Fibroblast of skin of right biceps (primary cell): ENCODE measurements at regions not wholly inside any gene's neighbourhood (a gene's known extent, or its start where the extent isn't known, plus 50 kb on each side); places are given as distances from the start of the nearest gene placed in this dataset.

ENCODE experiments used
- DNase-seq: peaks from one replicate; pipeline ENCODE4 v3.0.0-alpha.2; 2013

GRCh38 chr11:76276046-76276780 lies 69.9 kb upstream of the WNT11 start:
- DNase-seq, result no peak

- no peak for DNase-seq
Observed at GRCh38 chr11:76275446-76275845, 69.1 kb upstream of the WNT11 start.

- no peak for DNase-seq
Observed at GRCh38 chr11:76271068-76271467, 64.8 kb upstream of the WNT11 start.

- no peak for DNase-seq
Observed at GRCh38 chr11:76270389-76270788, 64.1 kb upstream of the WNT11 start.

GRCh38 chr11:76269661-76270261 lies 63.5 kb upstream of the WNT11 start:
- no peak for DNase-seq

GRCh38 chr11:76269247-76269646 lies 62.9 kb upstream of the WNT11 start:
- DNase-seq, result no peak

GRCh38 chr11:76268498-76268897 lies 62.2 kb upstream of the WNT11 start:
- DNase-seq, result no peak

- DNase-seq, result peak; percentile 53
Observed at GRCh38 chr11:76267556-76267955, 61.3 kb upstream of the WNT11 start.

GRCh38 chr11:76266286-76267100 lies 60.2 kb upstream of the WNT11 start:
- peak; percentile 65 for DNase-seq

- no peak for DNase-seq
Observed at GRCh38 chr11:76265771-76266241, 59.5 kb upstream of the WNT11 start.

GRCh38 chr11:76263657-76264056 lies 57.4 kb upstream of the WNT11 start:
- DNase-seq, result no peak

- DNase-seq, result no peak
Observed at GRCh38 chr11:76263166-76263565, 56.9 kb upstream of the WNT11 start.

GRCh38 chr11:76260296-76260925 lies 54.1 kb upstream of the WNT11 start:
- no peak for DNase-seq

GRCh38 chr11:76259299-76259908 lies 53.1 kb upstream of the WNT11 start:
- DNase-seq, result no peak

GRCh38 chr11:76257074-76257719 lies 50.9 kb upstream of the WNT11 start:
- no peak for DNase-seq

- no peak for DNase-seq
Observed at GRCh38 chr11:76256448-76256847, 50.1 kb upstream of the WNT11 start.
